Ishikawa (cell line): ENCODE measurements at regions not wholly inside any gene's neighbourhood (a gene's known extent, or its start where the extent isn't known, plus 50 kb on each side); places are given as distances from the start of the nearest gene placed in this dataset.

Source experiments
- CREB1 ChIP-seq: IDR thresholded peaks from 2 replicates; pipeline ENCODE4 v1.6.1; 2012; ENCODE audit warnings: low read depth
- EGR1 ChIP-seq: IDR thresholded peaks from 2 replicates; pipeline ENCODE4 v1.6.1; 2012
- EP300 ChIP-seq: IDR thresholded peaks from 2 replicates; pipeline ENCODE4 v1.6.1; 2012; ENCODE audit warnings: borderline replicate concordance
- FOXM1 ChIP-seq: IDR thresholded peaks from 2 replicates; pipeline ENCODE4 v1.6.1; 2012; ENCODE audit warnings: low read depth, borderline replicate concordance
- NFIC ChIP-seq: IDR thresholded peaks from 2 replicates; pipeline ENCODE4 v1.6.1; 2012
- RAD21 ChIP-seq: IDR thresholded peaks from 2 replicates; pipeline ENCODE4 v1.6.1; 2012; ENCODE audit warnings: low read depth
- TAF1 ChIP-seq: IDR thresholded peaks from 2 replicates; pipeline ENCODE4 v1.6.1; 2012; ENCODE audit warnings: low read depth, mild to moderate bottlenecking
- TCF12 ChIP-seq: IDR thresholded peaks from 2 replicates; pipeline ENCODE4 v1.6.1; 2012; ENCODE audit warnings: low read depth
- TEAD4 ChIP-seq: IDR thresholded peaks from 2 replicates; pipeline ENCODE4 v1.6.1; 2012
- USF1 ChIP-seq: IDR thresholded peaks from 2 replicates; pipeline ENCODE4 v1.6.1; 2012
- YY1 ChIP-seq: IDR thresholded peaks from 2 replicates; pipeline ENCODE4 v1.6.1; 2012; ENCODE audit warnings: low read depth
- ZBTB7A ChIP-seq: IDR thresholded peaks from 2 replicates; pipeline ENCODE4 v1.6.1; 2012; ENCODE audit warnings: low read depth
- TF ChIP-seq, protein P1 (sequence below): IDR thresholded peaks from 2 replicates; pipeline ENCODE4 v1.6.1; 2012; ENCODE audit warnings: low read depth, mild to moderate bottlenecking
- TF ChIP-seq, protein P2 (sequence below): IDR thresholded peaks from 2 replicates; pipeline ENCODE4 v1.6.1; 2012

- TF ChIP-seq EP300 = no peak
- TF ChIP-seq FOXM1 = no peak
- TF ChIP-seq, protein P1, sequence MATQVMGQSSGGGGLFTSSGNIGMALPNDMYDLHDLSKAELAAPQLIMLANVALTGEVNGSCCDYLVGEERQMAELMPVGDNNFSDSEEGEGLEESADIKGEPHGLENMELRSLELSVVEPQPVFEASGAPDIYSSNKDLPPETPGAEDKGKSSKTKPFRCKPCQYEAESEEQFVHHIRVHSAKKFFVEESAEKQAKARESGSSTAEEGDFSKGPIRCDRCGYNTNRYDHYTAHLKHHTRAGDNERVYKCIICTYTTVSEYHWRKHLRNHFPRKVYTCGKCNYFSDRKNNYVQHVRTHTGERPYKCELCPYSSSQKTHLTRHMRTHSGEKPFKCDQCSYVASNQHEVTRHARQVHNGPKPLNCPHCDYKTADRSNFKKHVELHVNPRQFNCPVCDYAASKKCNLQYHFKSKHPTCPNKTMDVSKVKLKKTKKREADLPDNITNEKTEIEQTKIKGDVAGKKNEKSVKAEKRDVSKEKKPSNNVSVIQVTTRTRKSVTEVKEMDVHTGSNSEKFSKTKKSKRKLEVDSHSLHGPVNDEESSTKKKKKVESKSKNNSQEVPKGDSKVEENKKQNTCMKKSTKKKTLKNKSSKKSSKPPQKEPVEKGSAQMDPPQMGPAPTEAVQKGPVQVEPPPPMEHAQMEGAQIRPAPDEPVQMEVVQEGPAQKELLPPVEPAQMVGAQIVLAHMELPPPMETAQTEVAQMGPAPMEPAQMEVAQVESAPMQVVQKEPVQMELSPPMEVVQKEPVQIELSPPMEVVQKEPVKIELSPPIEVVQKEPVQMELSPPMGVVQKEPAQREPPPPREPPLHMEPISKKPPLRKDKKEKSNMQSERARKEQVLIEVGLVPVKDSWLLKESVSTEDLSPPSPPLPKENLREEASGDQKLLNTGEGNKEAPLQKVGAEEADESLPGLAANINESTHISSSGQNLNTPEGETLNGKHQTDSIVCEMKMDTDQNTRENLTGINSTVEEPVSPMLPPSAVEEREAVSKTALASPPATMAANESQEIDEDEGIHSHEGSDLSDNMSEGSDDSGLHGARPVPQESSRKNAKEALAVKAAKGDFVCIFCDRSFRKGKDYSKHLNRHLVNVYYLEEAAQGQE = no peak
- TF ChIP-seq RAD21 = no peak
- TF ChIP-seq YY1 = no peak
- no peak for TF ChIP-seq ZBTB7A
- TF ChIP-seq NFIC = no peak
- no peak for TF ChIP-seq TCF12
- TF ChIP-seq TEAD4 = no peak
- no peak for TF ChIP-seq USF1
- TF ChIP-seq CREB1 = no peak
- no peak for TF ChIP-seq TAF1
Observed at GRCh38 chr18:27500531-27500930, 315.4 kb upstream of the CHST9 start.

DNA sequence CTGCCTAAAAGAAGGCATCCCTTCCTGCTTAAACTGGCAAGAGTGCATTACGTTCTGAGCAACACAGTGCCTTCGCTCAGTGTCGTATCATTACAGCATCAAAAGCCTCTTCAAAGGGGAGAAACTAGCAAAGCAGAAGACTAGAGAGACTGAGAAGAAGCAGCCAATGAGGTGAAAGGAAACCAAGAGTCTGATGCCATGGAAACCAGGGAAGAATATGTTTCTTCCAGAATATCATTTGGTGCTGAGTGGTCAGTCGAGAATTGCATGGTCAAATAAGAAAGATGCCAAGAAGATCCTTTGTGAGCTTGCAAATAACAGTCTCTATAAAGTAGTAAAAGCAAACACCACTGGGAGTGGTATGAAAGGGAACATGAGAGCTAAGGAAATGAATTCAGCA lies 312.1 kb upstream of the CHST9 start:
- no peak for TF ChIP-seq YY1
- TF ChIP-seq USF1 = no peak
- no peak for TF ChIP-seq RAD21

DNA sequence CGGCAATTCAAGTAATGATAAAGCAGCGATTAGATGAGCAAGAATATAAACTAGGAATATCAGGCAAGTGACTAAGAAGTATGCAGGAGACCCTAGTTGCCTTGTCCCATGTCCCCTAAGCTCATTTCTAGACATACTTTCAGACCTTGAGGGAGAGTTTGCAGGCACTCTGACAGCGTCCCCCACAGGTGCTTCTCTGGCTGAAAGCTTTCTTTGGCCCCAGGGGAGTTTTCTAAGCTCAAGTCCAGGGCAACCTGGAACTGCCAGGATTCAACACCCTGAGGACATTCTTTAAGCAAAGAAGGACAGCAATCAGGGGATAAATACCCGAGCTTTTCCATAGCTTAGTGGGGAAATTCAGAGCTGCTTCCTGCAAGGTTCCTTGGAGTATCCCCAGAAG lies 308.1 kb upstream of the CHST9 start:
- TF ChIP-seq CREB1 (no peak), ZBTB7A (no peak), RAD21 (no peak), TAF1 (no peak), TCF12 (no peak)

- no peak for TF ChIP-seq TAF1
Observed at GRCh38 chr18:27491772-27492171, 306.7 kb upstream of the CHST9 start.

DNA sequence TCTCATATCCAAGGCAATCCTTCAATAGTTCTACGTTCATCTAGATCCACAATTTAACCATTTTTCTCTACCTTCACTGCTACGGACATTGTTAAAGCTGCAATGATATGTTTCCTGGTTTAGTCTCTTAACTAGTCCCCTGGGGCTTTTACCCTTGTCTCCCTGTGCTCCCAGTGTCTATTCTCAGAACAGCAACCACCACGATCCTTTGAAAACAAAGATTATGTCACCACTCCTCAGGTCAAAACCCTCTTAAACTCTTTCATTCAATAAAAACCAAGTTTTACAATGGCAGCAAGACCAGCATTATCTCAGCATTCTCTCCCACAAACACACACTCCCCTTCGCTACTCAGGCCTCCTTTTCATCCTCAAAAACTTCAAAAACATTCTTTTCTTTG lies 298.2 kb upstream of the CHST9 start:
- TF ChIP-seq TEAD4 (no peak), CREB1 (no peak), TAF1 (no peak), RAD21 (no peak), USF1 (no peak)
- TF ChIP-seq, protein P1 = no peak

GRCh38 chr18:27478459-27478858 lies 293.4 kb upstream of the CHST9 start:
- TF ChIP-seq, protein P2, sequence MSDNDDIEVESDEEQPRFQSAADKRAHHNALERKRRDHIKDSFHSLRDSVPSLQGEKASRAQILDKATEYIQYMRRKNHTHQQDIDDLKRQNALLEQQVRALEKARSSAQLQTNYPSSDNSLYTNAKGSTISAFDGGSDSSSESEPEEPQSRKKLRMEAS = no peak
- TF ChIP-seq CREB1 = no peak
- TF ChIP-seq EGR1 = no peak
- no peak for TF ChIP-seq EP300
- TF ChIP-seq ZBTB7A = no peak
- TF ChIP-seq, protein P1 = no peak
